ENCODE measurements at regions not wholly inside any gene's neighbourhood (a gene's known extent, or its start where the extent isn't known, plus 50 kb on each side); places are given as distances from the start of the nearest gene placed in this dataset.

DNA sequence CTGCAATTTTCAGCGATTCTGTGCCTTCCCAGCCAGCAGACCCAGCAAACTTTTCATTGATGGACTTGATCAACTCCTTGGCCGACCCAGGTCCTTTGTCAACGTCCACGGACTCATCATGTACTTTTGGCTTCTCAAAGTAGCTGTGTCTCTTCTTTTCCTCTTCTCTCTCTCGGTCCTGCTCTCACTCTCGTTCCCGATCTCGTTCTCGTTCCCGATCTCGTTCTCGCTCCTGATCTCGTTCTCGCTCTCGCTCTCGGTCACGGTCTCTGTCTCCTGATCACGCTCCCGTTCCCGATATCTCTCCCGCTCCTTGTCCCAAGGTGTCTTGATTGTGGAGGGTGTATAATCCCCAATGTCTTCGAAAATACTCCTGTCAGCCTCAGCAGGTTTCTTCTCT is 219.5 kb upstream of the FANCL start:
- TF ChIP-seq CTCF (IDR thresholded peaks at IDR 0.05; ENCODE audit: insufficient read depth, low read length, poor library complexity, severe bottlenecking) (no peak), EZH2phosphoT487 (conservative IDR thresholded peaks at IDR 0.05; ENCODE audit: low read length) (no peak)
